Peyer's patch (tissue), 4 donors: ENCODE measurements at regions not wholly inside any gene's neighbourhood (a gene's known extent, or its start where the extent isn't known, plus 50 kb on each side); places are given as distances from the start of the nearest gene placed in this dataset.

Source experiments
- DNase-seq, 3 donors: peaks; one replicate each; pipeline ENCODE4 v3.0.0-alpha.2; 2017 to 2019
- H3K27ac ChIP-seq, 4 donors: fragments of 200-600 bp; sonication (generic); one replicate each; pipeline ENCODE4 v1.5.1; 2016 to 2019
- H3K27me3 ChIP-seq, 2 donors: fragments of 200-600 bp; sonication (generic); one replicate each; pipeline ENCODE4 v1.5.1; 2019
- H3K36me3 ChIP-seq, 3 donors: fragments of 200-600 bp; sonication (generic); one replicate each; pipeline ENCODE4 v1.5.1; 2016 to 2019
- H3K4me1 ChIP-seq, 4 donors: fragments of 200-600 bp; sonication (generic); one replicate each; pipeline ENCODE4 v1.5.1; 2016 to 2019
- H3K4me3 ChIP-seq, 4 donors: fragments of 200-600 bp; sonication (generic); 1 replicate in 3 of 4; 2 replicates in 1 of 4; pipeline ENCODE4 v1.5.1; 2016 to 2019; ENCODE audit warnings: mild to moderate bottlenecking in 1 of 4
- H3K9me3 ChIP-seq, 4 donors: fragments of 200-600 bp; sonication (generic); one replicate each; pipeline ENCODE4 v1.5.1; 2016 to 2019; ENCODE audit warnings: mild to moderate bottlenecking in 1 of 4
- CTCF ChIP-seq, 6 experiments: fragments of 450-650 bp in 4 of 6; fragments of 200-600 bp in 2 of 6; sonication (generic) in 1 of 6; IDR thresholded peaks; one replicate each; pipeline ENCODE4 v1.5.1; 2017 to 2019; ENCODE audit warnings: antibody characterized with exemption in 6 of 6, mild to moderate bottlenecking in 3 of 6, moderate library complexity in 1 of 6
- POLR2A ChIP-seq, 2 donors: fragments of 450-650 bp; IDR thresholded peaks; one replicate each; pipeline ENCODE4 v1.5.1; 2017; ENCODE audit warnings: antibody characterized with exemption in 2 of 2, mild to moderate bottlenecking in 2 of 2, moderate library complexity in 2 of 2

- H3K9me3 ChIP-seq, result no peaks in the 10 kb centered on the region
- H3K27me3 ChIP-seq, result no peaks in the 10 kb centered on the region
- no peaks in the 10 kb centered on the region for H3K36me3 ChIP-seq
- H3K4me3 ChIP-seq, result no peak overlapping the region
- no peak for TF ChIP-seq CTCF (IDR thresholded peaks at IDR 0.05)
- no peak for TF ChIP-seq POLR2A (IDR thresholded peaks at IDR 0.05)
- H3K27ac ChIP-seq, result no peak overlapping the region
- DNase-seq, result no peak
- H3K4me1 ChIP-seq, result no peaks in the 10 kb centered on the region
Measured at GRCh38 chr5:57592236-57592635, 109.6 kb upstream of the ACTBL2 start.

- H3K4me3 ChIP-seq, result no peak overlapping the region
- no peaks in the 10 kb centered on the region for H3K27me3 ChIP-seq
- H3K9me3 ChIP-seq, result no peaks in the 10 kb centered on the region
- DNase-seq, result no peak
- H3K27ac ChIP-seq, result no peak overlapping the region
- no peaks in the 10 kb centered on the region for H3K4me1 ChIP-seq
- no peak for TF ChIP-seq POLR2A (IDR thresholded peaks at IDR 0.05)
- TF ChIP-seq CTCF (IDR thresholded peaks at IDR 0.05), result no peak
- no peaks in the 10 kb centered on the region for H3K36me3 ChIP-seq
Measured at GRCh38 chr5:57586649-57587048, 104.0 kb upstream of the ACTBL2 start.

GRCh38 chr5:57582578-57583070, 100.0 kb upstream of the ACTBL2 start:
- Histone ChIP-seq H3K4me3 (no peak overlapping the region), H3K27ac (no peak overlapping the region), H3K4me1 (no peaks in the 10 kb centered on the region), H3K9me3 (no peaks in the 10 kb centered on the region), H3K27me3 (no peaks in the 10 kb centered on the region), H3K36me3 (no peaks in the 10 kb centered on the region)
- DNase-seq, result no peak
- TF ChIP-seq CTCF (IDR thresholded peaks at IDR 0.05) (no peak), POLR2A (IDR thresholded peaks at IDR 0.05) (no peak)

- H3K9me3 ChIP-seq, result no peaks in the 10 kb centered on the region
- H3K27ac ChIP-seq, result no peak overlapping the region
- H3K36me3 ChIP-seq, result no peaks in the 10 kb centered on the region
- DNase-seq, result no peak
- no peaks in the 10 kb centered on the region for H3K27me3 ChIP-seq
- H3K4me3 ChIP-seq, result no peak overlapping the region
- H3K4me1 ChIP-seq, result no peaks in the 10 kb centered on the region
- TF ChIP-seq CTCF (IDR thresholded peaks at IDR 0.05) (no peak), POLR2A (IDR thresholded peaks at IDR 0.05) (no peak)
Measured at GRCh38 chr5:57581772-57582171, 99.2 kb upstream of the ACTBL2 start.

GRCh38 chr5:57581222-57581621, 98.6 kb upstream of the ACTBL2 start:
- no peak for DNase-seq
- TF ChIP-seq CTCF (IDR thresholded peaks at IDR 0.05), result no peak
- no peak for TF ChIP-seq POLR2A (IDR thresholded peaks at IDR 0.05)
- H3K36me3 ChIP-seq, result no peaks in the 10 kb centered on the region
- no peaks in the 10 kb centered on the region for H3K9me3 ChIP-seq
- H3K27me3 ChIP-seq, result no peaks in the 10 kb centered on the region
- H3K4me1 ChIP-seq, result no peaks in the 10 kb centered on the region
- H3K4me3 ChIP-seq, result no peak overlapping the region
- H3K27ac ChIP-seq, result no peak overlapping the region
